HG03097 (cell line): ENCODE measurements at regions not wholly inside any gene's neighbourhood (a gene's known extent, or its start where the extent isn't known, plus 50 kb on each side); places are given as distances from the start of the nearest gene placed in this dataset.

Source experiments
- ATAC-seq: cut with Tn5 transposase; IDR thresholded peaks from one replicate; pipeline ENCODE4 v1.9.1; 2021; ENCODE audit not compliant: unreplicated experiment, low FRiP score

DNA sequence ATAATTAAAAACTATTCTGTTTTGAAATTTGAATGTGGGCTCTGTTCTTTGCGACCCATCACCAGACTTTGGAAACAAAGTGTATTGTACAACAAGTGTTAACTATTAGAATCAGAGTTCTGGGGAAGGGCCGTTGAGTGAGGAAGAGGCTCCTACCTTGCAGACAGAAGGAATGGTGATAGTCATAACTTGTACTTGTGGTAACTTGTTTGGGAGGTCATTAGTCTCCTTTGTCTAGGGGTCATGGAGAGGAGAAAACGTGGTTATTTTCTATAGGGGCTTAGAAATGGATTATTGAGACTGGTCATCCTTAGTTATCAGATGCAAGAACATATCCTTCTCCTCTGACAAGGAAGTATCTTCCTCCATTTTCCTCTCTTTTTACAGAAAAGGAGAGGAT lies 174.8 kb downstream of the BMP2 start:
- ATAC-seq: no peak

DNA sequence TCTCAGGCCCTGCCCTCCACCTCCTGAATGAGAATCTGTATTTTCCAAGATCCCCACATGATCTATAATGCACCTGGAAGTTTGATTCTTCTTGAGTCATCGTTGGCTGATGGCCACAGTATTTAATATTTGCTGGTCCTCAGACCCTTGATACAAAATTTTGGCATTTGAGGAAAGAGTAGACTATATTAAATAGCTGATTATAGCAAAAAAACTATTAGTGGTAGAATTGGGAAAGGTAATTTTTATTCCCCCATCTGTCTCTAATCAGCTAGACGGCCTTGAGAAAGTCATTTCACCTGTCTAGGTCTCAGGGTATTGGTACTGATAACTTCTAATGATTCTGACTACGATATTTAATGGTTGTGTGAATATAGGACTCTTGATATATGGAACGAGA lies 176.8 kb downstream of the BMP2 start:
- ATAC-seq: no peak

DNA sequence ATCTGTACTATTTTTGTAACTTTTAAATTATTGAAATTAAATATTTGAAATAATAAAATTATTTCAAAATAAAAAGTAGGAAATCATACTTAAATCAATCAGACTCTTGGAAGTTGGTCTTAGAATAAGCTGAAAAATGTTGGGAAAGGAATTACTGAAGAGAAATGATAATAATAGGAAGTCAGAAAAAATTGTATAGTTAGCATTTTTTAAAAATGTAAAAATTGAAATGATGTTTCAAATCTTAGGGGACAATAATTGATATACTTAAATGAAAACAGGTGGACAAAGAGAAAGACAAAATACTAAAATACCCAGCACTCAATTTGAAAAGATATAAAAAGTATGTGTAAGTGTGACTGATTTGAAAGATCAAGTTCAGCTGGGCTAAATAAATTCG lies 186.1 kb downstream of the BMP2 start:
- ATAC-seq: no peak

DNA sequence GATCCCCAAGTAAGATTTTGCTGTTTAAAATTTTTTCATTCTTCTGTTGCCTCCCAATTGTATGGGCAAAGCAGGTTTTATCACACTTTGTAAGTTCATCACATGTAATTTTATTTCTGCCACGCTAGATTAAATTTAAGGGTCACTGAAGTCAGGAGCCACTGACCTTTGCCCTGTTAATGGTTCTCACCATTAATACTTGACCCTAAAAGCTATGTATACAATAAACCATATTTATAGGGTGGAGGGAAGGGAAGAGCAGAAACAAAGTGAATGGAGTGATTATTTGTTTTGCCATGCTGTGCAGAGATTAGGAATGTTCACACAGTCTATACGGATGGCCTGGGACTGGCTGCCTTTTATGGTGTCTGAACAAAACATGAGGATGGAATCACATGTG lies 186.7 kb downstream of the BMP2 start:
- ATAC-seq: no peak

DNA sequence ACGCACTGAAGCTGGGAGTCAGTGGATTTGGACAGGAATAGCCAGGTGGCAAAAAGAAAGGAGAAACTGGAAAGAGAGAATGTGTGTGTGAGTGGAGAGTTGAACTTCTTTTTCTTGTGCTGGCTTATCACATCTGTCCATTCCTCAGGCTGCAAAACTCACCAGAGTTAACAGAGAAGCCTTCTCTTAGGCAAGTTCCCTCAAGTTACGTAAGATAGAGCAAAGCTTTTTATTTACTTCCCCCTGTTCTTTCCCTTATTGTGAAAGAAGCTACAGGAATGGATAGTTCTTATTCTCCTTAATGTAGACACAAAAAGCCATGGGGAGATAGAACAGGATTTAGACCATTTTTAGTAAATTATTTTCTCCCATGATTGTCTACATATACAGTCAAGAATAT lies 188.6 kb downstream of the BMP2 start:
- no peak for ATAC-seq

DNA sequence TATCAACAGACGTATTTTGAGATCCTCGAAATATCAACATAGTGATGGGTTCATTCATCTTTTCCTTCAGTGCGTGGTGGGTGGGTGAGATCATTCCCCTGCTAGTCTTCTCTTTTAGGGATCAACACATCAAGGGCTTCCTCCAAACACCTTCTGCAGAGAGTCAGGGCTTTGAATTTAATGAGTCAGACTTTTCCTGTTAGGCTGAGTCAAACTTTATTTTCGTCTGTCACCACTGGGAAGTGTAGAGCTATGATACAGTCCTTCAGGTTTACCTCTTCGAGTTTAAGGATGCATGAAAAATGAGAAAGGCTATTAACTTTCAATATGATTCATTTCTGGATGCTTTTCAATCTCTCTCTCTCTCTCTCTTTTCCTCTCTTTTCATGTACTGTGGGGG lies 189.1 kb downstream of the BMP2 start:
- ATAC-seq: no peak

DNA sequence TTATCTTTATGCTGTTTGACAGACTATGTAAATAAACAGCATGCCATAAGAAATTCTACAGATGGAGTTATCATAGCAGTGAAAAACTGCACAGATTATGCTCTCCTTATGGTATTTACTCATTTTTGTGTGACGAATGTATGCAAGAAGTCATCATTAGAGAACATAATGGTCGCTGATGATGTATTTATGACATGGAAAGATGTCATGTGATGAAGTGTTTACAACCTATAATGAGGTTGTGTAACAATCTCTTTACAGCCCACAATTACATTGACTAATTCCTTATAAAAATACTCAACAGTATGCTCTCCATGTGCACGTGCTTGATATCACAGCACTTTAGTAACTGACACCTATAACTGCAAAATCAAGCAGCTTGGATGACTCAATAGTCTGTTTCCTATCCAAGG lies 192.4 kb downstream of the BMP2 start:
- no peak for ATAC-seq

DNA sequence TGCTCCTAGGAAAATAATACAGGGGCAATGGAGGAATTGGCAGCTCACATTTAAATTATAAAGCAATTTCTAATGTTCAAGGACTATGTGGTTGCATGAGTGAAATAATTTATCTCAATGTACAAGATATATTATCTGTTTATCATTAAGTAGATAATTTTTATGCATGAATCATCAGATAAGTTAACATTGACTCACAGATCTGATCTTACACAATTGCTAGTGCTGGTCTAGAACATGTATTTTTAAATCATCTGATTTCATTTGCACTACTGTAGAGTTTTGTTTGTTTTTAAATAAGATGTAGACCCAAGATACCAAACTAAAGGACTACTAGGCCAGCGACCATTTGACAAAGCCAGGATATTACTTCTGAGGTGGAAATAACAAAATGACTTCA lies 199.2 kb downstream of the BMP2 start:
- ATAC-seq: no peak

DNA sequence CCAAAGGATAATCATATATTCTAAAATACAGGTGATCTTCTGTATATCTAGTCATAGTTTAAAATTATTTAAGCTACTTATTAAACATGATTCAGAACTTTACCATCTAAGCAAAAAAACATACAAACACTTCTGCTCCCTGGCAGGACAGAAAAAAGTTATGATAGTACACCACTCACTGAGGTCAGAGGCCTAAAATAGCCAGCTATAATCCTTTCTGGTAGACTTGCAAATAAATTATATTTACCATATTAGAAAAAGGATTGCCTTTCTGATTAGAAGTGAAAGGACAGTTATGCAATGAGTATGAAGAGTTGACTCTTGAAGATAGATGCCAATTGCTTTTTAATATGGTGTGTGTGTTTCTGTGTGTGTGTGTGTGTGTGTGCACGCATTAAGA lies 207.4 kb downstream of the BMP2 start:
- ATAC-seq: no peak

DNA sequence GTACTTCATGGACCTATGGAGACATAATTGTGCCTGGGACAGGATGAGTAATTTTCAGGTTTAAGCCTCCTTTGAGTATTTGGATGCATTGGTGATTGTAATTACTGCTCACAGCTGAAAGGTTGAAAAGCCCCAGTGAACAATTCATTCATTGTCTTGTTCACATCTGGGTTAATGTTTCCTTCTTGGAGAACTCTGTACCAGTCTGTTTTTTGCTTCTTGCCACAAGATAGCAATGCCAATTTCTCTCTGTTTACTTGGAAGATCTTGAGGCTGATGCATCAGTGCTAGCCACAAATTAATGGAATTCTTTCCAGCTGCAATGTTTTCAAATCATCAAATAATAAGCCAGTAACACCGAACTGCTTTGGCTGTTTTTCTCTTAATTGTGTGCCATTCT lies 207.8 kb downstream of the BMP2 start:
- ATAC-seq: no peak

DNA sequence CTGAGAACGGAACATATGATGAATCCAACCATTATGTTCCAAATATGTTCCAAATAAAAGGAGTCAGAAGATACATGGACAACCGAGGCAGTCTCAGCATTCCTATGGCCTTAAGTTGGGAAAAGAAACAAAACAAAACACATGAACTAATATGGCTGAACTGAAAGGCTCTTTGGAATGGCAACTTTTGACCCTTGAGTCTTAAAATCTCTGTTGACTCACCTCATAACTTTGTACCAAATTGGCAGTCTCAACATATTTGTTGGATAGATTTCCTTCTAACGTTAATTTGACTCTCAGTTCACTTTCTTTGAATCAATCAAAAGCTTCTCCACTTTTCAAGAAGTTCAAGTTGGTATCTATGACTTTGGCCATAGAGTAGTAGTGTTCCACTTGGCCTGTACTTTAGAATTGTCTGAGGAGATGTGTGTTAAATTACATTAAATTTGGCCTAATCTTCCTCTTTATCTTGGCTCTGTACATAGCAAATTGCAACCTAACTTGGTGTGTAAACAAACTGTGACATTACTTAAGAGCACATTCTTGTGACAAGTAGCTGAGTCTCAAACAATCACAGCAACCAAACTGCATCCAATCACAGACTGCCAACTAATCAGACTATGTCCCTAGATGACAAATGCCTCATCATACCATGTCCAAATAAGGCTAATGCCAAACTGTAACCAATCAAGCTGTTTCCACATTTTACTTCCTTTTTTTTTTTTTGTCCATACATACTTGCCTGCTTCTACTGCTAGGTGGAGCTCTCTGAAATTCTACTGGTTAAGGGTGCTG lies 208.8 kb downstream of the BMP2 start:
- no peak for ATAC-seq

DNA sequence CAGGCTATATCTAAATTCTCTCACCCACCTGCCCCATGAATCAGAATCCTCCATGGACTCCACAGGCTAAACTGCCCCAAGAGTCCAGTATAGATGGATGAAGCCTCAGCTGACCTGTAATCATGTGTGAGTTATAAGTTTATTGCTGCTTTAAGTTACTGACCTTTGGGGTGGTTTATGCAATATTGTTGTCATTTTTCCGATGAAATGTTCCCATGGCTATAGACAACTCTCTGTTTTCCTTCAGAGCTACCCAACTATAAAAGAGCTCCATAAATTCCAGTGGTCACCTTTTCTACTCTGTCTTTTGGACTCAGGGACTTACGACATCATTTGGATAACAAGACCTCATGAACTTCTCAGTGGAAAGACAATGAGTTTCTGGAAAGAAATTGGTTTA lies 212.1 kb downstream of the BMP2 start:
- no peak for ATAC-seq

DNA sequence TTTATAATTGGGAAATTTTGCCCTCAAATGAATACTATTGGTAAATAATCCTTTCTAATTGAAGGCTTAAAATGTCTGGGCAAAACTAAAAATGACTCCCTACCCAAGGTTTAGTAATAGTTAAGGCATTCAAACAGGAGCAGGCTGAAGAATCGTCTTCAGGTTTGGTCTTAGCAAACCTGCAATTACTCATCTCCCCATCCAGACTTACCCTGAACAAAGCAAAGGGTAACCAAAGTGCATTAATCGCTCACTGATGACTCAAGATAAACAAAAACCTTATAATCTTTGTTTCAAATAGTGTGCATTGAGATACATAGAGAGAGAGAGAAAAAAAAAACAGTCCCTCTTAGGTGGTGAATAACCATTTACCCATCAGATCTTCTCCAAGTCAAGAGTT lies 225.5 kb downstream of the BMP2 start:
- no peak for ATAC-seq

DNA sequence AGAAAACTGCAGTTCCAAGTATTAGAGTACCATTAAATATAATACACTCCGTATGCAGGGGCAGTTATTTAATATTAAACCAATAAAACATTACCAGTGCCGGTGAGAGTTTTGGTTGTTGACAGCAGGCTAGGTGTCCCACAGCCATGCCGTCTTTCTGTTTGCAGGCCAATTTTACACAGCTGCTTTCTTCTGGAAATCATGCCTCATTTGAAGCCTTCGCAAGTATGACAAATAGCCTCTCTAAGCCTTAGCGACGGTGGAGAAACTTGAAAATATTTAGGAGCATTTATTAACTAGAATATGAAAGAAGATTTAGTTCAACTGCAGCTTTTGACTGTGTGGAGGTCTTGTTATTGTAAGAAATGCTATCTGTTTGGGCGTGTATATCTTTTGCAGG lies 226.0 kb downstream of the BMP2 start:
- ATAC-seq: no peak

DNA sequence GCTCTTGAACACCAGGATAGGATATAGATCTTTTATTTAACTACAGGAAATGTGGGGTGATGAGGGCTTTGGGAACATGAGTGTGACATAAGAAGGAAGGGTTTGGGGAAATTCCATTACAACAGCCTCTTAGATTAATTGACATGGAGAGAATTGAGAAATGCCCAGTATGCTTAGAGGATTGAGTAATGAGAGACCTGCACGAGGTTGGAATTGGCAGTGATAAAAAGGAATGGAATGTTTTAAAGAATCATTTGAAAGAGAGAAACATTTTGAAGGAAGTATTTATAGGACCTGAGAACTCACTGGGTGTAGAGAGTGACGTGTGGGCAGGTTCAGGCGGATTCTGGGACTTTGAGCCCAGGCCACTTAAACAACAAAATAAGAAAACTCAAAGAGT lies 227.0 kb downstream of the BMP2 start:
- ATAC-seq: no peak

DNA sequence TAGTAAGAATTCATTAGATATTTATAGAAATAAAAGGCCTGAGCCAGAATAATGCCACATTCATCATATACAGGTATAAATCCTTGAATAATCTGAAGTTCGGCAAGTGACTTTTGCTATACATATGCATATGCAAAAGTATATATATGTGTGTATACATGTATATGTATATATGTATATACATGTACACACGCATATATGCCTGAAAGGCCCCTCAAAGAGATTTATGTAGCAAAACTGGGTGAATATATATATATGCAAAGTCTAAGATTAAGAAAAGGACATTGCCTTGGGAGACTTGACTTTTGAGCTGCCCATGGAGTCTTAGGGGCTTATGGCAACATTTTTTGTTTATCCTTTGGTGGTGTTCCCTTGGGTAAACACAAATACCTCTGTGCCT lies 231.4 kb downstream of the BMP2 start:
- ATAC-seq: no peak

DNA sequence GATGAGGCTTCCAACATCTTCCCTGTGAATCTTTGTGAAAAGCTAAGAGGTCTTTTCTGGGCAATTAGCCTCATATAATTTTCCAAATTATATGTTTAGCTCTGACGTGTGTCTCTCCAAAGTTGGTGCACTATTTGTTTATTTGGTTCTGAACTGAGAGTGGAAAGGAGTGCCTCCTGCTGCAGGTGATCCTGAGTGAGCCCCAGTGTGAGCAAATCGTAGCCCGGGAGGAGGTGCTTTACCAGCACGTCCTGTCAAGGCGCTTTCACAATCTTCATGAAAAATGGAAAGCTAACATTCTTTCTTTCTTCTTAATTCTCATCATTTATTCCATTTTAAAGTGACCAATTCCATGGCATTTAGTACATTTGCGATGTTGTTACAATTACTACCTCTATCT lies 231.9 kb downstream of the BMP2 start:
- ATAC-seq: no peak

DNA sequence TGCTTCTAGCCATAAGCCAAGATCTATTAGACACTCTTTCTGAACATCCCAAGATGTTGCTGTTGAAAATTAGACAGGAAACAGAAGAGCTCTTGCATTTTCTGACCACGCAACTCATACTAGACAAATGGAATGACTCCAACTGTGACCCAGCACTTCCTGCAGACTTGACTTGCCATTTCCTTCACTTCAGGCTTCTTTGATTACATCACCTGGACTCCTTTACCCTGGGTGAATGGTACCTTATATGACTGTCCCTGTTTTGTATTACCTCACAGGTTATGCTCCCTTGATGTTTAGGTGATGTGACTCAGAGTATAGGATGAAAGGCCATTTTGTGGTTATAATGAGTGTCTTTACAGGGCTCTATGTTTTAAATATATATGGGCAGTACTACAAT lies 236.1 kb downstream of the BMP2 start:
- ATAC-seq: no peak

DNA sequence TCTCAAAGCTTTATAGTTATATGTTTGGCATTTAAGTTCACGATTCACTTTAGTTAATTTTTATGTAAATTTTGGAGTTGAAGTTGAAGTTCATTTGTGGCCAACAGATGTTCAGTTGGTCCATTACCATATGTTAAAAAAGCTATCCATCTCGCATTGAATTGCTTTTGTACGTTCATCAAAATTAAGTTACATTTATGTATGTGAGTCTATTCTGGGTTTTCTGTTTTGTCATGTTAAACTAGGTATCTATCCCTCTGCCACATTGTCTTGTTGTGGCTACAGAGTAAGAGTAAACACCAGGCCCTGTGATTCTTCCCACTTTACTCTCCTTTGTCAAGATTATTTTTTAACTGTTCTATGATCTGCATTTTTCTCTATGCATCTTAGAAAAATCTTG lies 237.3 kb downstream of the BMP2 start:
- ATAC-seq: no peak

DNA sequence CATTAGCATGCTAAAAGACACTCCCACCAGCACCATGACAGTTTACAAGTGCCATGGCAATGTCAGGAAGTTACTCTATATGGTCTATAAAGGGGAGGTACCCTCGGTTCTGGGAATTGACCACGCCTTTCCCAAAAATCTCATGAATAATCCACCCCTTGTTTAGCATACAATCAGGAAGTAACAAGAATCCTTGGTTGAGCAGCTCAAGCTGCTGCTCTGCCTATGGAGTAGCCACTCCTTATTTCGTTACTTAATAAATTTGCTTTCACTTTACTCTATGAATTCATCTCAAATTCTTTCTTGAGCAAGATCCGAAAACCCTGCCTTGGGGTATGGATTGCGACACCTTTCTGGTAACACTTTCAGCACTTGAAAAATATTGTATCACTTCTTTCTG lies 243.0 kb downstream of the BMP2 start:
- no peak for ATAC-seq

DNA sequence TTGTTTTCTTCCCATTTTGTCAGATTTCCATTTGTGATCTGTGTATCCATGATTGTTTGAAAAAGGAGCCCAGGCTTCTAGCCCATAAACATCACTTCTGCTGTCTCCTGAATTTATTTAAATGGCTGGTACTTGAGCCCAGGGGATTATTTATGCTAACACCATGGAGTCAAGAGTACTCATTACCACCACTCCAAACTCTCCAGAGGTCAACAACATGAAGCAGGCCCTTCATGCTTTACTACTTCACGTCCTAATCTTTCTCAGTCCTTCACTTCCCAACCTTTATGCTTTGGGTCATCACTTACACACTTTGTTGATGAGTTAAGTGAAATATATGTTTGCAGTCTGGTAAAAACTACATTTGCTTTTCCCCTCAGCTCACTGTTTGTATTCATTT lies 247.8 kb downstream of the BMP2 start:
- no peak for ATAC-seq

DNA sequence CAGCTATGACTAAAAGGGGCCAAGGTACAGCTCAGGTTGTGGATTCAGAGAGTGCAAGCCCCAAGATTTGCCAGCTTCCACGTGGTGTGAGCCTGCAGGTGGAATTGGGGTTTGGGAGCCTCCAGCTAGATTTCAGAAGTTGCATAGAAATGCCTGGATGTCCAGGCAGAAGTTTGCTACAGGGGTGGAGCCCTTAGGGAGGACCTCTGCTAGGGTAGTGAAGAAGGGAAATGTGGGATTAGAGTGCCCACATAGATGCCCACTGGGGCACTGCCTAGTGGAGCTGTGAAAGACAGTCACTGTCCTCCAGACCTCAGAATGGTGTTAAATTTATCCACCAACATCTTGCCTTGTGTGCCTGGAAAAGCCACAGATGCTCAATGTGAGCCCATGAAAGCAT lies 255.1 kb downstream of the BMP2 start:
- ATAC-seq: no peak

DNA sequence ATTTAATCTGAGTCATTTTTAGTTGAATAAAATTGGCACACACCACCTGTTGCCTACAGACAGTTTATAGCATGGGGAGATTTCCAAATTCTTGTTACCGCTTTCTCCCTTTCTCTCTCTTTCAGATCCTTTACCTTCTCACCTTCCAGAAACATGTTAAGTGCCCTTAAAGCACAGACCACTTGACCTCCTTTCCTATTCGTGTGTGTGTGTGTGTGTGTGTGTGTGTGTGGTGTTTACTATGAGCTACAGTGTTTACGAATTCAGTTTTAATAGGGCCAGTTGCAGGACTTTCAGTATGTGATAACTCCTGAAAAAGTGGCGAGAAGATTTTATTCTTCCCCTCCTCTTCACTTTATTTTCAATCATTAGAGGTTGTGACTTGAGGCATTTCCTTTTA lies 258.1 kb downstream of the BMP2 start:
- no peak for ATAC-seq
